Smooth muscle cell (in vitro differentiated cells): ENCODE measurements at regions not wholly inside any gene's neighbourhood (a gene's known extent, or its start where the extent isn't known, plus 50 kb on each side); places are given as distances from the start of the nearest gene placed in this dataset.

ENCODE experiments used
- DNase-seq: peaks from one replicate; lab custom pipeline; 2025; ENCODE audit not compliant: unreplicated experiment; lab: John Stamatoyannopoulos, UW
- H2AFZ ChIP-seq: fragments of 200-600 bp; sonication (generic); 2 replicates; pipeline ENCODE4 v1.6.0; 2016; ENCODE audit warnings: antibody characterized with exemption, low read depth, mild to moderate bottlenecking
- H3F3A ChIP-seq: fragments of 200-600 bp; sonication (generic); 2 replicates; pipeline ENCODE4 v1.6.0; 2017; ENCODE audit warnings: antibody characterized with exemption, low read depth
- H3K27ac ChIP-seq: fragments of 200-600 bp; sonication (generic); 2 replicates; pipeline ENCODE4 v1.5.1; 2016; ENCODE audit warnings: low read depth, mild to moderate bottlenecking
- H3K27me3 ChIP-seq: fragments of 200-600 bp; sonication (generic); 2 replicates; pipeline ENCODE4 v1.6.1; 2016; ENCODE audit warnings: low read depth, mild to moderate bottlenecking
- H3K36me3 ChIP-seq: fragments of 200-600 bp; sonication (generic); 2 replicates; pipeline ENCODE4 v1.5.1; 2016; ENCODE audit warnings: low read depth
- H3K4me1 ChIP-seq: fragments of 200-600 bp; sonication (generic); 2 replicates; pipeline ENCODE4 v1.5.1; 2016; ENCODE audit warnings: low read depth
- H3K4me2 ChIP-seq: fragments of 200-600 bp; sonication (generic); 2 replicates; pipeline ENCODE4 v1.6.0; 2016; ENCODE audit warnings: mild to moderate bottlenecking
- H3K4me3 ChIP-seq: fragments of 200-600 bp; sonication (generic); 2 replicates; pipeline ENCODE4 v1.5.1; 2016; ENCODE audit warnings: mild to moderate bottlenecking
- H3K79me2 ChIP-seq: fragments of 200-600 bp; sonication (generic); 2 replicates; pipeline ENCODE4 v1.6.0; 2016; ENCODE audit warnings: low read depth, mild to moderate bottlenecking
- H3K9ac ChIP-seq: fragments of 200-600 bp; sonication (generic); 2 replicates; pipeline ENCODE4 v1.6.0; 2016; ENCODE audit warnings: low read depth
- H3K9me3 ChIP-seq: fragments of 200-600 bp; sonication (generic); replicated peaks from 2 replicates; pipeline ENCODE4 v1.5.1; 2016; ENCODE audit warnings: low read depth
- H4K20me1 ChIP-seq: fragments of 200-600 bp; sonication (generic); 2 replicates; pipeline ENCODE4 v1.6.0; 2016; ENCODE audit warnings: low read depth
- WGBS: methylation state at CpG from one replicate; pipeline ENCODE4 v1.1.7; 2016; ENCODE audit warnings: low lambda C conversion rate; 5-methylcytosine and 5-hydroxymethylcytosine counted together
- TF ChIP-seq, protein P1 (sequence below): fragments of 200-600 bp; sonication (generic); IDR thresholded peaks from 2 replicates; pipeline ENCODE4 v1.5.1; 2017; ENCODE audit warnings: borderline replicate concordance, mild to moderate bottlenecking, antibody characterized with exemption; ENCODE audit not compliant: insufficient read depth, poor library complexity, severe bottlenecking

DNA sequence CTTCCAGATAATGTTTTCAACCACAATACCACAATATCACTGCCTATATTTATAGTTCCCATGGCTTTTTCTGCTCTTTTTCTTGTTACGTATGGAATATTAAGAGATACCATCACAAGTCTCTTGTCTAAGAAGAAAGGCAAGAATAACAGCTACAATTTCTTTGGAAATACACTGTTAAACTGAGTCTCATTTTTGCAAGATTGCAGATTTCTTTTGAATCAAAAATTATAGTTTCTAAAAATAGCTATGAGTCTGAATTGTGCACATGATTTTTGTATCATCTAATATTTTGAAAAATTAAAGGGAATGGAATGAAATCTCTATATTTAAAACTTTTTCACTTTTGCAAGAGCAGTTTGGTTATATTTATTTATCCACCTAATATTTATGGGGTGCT lies 1120.8 kb downstream of the EFNB2 start:
- TF ChIP-seq, protein P1, sequence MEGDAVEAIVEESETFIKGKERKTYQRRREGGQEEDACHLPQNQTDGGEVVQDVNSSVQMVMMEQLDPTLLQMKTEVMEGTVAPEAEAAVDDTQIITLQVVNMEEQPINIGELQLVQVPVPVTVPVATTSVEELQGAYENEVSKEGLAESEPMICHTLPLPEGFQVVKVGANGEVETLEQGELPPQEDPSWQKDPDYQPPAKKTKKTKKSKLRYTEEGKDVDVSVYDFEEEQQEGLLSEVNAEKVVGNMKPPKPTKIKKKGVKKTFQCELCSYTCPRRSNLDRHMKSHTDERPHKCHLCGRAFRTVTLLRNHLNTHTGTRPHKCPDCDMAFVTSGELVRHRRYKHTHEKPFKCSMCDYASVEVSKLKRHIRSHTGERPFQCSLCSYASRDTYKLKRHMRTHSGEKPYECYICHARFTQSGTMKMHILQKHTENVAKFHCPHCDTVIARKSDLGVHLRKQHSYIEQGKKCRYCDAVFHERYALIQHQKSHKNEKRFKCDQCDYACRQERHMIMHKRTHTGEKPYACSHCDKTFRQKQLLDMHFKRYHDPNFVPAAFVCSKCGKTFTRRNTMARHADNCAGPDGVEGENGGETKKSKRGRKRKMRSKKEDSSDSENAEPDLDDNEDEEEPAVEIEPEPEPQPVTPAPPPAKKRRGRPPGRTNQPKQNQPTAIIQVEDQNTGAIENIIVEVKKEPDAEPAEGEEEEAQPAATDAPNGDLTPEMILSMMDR: no peak
- Histone ChIP-seq H3K79me2 (no peaks in the 10 kb centered on the region), H3K4me2 (no peak overlapping the region), H3K27ac (no peak overlapping the region), H3K27me3 (no peaks in the 10 kb centered on the region), H2AFZ (no peak overlapping the region), H3K9ac (no peak overlapping the region), H3K4me1 (no peaks in the 10 kb centered on the region), H4K20me1 (no peaks in the 10 kb centered on the region), H3K4me3 (no peak overlapping the region), H3F3A (no peaks in the 10 kb centered on the region), H3K36me3 (no peaks in the 10 kb centered on the region), H3K9me3 (no peaks in the 10 kb centered on the region)
- WGBS: 93% methylated on average over 1 of the region's 1 CpG
- DNase-seq: no peak

DNA sequence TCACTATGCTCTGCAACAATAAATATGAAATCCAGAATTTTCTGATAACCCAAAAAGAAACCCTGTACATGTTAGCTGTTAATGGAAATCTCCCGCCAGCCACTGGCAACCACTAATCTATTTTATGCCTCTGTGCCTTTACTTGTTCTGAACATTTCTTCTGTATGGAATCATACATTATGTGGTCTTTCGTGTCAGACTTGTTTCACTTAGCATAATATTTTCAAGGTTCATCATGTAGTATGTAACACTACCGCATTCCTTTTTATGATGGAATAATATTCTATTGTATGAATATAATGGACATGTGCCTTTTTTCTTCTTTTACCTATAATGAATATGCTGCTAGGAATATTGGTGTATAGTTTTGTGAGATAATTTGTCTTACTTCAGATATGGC lies 1123.3 kb downstream of the EFNB2 start:
- Histone ChIP-seq H3K79me2 (no peaks in the 10 kb centered on the region), H4K20me1 (no peaks in the 10 kb centered on the region), H3F3A (no peaks in the 10 kb centered on the region), H3K4me1 (no peaks in the 10 kb centered on the region), H3K4me3 (no peak overlapping the region), H3K36me3 (no peaks in the 10 kb centered on the region), H3K4me2 (no peak overlapping the region), H3K27me3 (no peaks in the 10 kb centered on the region), H3K9ac (no peak overlapping the region), H2AFZ (no peak overlapping the region), H3K27ac (peak overlapping the region; percentile 36), H3K9me3 (no peaks in the 10 kb centered on the region)
- WGBS: 91% methylated on average over 3 of the region's 3 CpGs
- DNase-seq: no peak
- TF ChIP-seq, protein P1: no peak

DNA sequence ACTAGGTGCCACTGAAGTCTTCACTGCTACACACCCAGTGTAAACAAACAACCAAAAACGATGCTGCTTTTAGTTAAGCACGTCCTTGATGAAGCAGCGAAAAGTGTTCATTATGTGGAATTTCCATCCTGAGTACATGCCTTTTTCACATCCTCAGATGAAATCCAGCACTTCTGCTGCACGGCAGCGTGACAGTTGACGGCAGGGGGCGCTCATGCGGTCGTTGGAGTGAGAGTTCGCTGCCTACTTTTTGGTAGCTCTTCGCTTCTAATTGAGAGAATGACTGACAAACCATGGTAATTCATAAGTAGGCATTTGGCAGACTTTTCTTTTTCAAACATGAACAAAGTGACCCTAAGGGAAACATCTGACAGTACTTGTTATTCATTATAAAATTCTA lies 1124.9 kb downstream of the EFNB2 start:
- H3K4me1 ChIP-seq: no peaks in the 10 kb centered on the region
- H3F3A ChIP-seq: no peaks in the 10 kb centered on the region
- 24% methylated on average over 11 of the region's 11 CpGs for WGBS
- no peaks in the 10 kb centered on the region for H3K9me3 ChIP-seq
- no peak overlapping the region for H2AFZ ChIP-seq
- H3K9ac ChIP-seq: no peak overlapping the region
- DNase-seq: peak; percentile 3
- H3K27ac ChIP-seq: no peak overlapping the region
- H3K4me3 ChIP-seq: no peak overlapping the region
- H3K36me3 ChIP-seq: no peaks in the 10 kb centered on the region
- H3K4me2 ChIP-seq: no peak overlapping the region
- H4K20me1 ChIP-seq: no peaks in the 10 kb centered on the region
- no peaks in the 10 kb centered on the region for H3K79me2 ChIP-seq
- no peaks in the 10 kb centered on the region for H3K27me3 ChIP-seq
- TF ChIP-seq, protein P1: peak; percentile 69

GRCh38 chr13:105406551-105406950 lies 1128.9 kb downstream of the EFNB2 start:
- 94% methylated on average over 3 of the region's 3 CpGs for WGBS
- DNase-seq: no peak
- Histone ChIP-seq H3K9ac (no peak overlapping the region), H3K4me1 (no peaks in the 10 kb centered on the region), H3K4me2 (no peak overlapping the region), H3K27ac (no peak overlapping the region), H3K27me3 (no peaks in the 10 kb centered on the region), H3K36me3 (no peaks in the 10 kb centered on the region), H3K4me3 (no peak overlapping the region), H2AFZ (no peak overlapping the region), H4K20me1 (no peaks in the 10 kb centered on the region), H3K79me2 (no peaks in the 10 kb centered on the region), H3F3A (no peaks in the 10 kb centered on the region), H3K9me3 (no peaks in the 10 kb centered on the region)
- TF ChIP-seq, protein P1: no peak
